GM12878 (cell line): ENCODE measurements at regions not wholly inside any gene's neighbourhood (a gene's known extent, or its start where the extent isn't known, plus 50 kb on each side); places are given as distances from the start of the nearest gene placed in this dataset.

ENCODE experiments used
- CBFB ChIP-seq: IDR thresholded peaks from 2 replicates; pipeline ENCODE4 v1.6.1; 2016; ENCODE audit warnings: antibody characterized with exemption, low read depth
- CHD2 ChIP-seq: IDR thresholded peaks from 2 replicates; pipeline ENCODE4 v1.6.1; 2011; ENCODE audit warnings: low read depth, low read length, improper control_type of control experiment, borderline replicate concordance
- DPF2 ChIP-seq: fragments of 450-650 bp; IDR thresholded peaks from 2 replicates; pipeline ENCODE4 v1.6.1; 2017; ENCODE audit warnings: mild to moderate bottlenecking
- EP300 ChIP-seq, 2 experiments: fragments of 150-350 bp in 1 of 2; IDR thresholded peaks; 2 replicates each; pipeline ENCODE4 v1.6.1; 2011 to 2012; ENCODE audit warnings: low read depth in 2 of 2, low read length in 2 of 2, borderline replicate concordance in 1 of 2, improper control_type of control experiment in 1 of 2, inconsistent platforms in 1 of 2; ENCODE audit not compliant: control insufficient read depth in 1 of 2
- IRF4 ChIP-seq: IDR thresholded peaks from 2 replicates; pipeline ENCODE4 v1.6.1; 2011; ENCODE audit warnings: low read depth, low read length
- MEF2A ChIP-seq: IDR thresholded peaks from 2 replicates; pipeline ENCODE4 v1.6.1; 2011; ENCODE audit warnings: low read depth, mild to moderate bottlenecking, low read length, moderate library complexity; ENCODE audit not compliant: insufficient read depth
- MLLT1 ChIP-seq: fragments of 450-650 bp; IDR thresholded peaks from 2 replicates; pipeline ENCODE4 v1.6.1; 2016; ENCODE audit warnings: mild to moderate bottlenecking
- MTA3 ChIP-seq: IDR thresholded peaks from 2 replicates; pipeline ENCODE4 v1.6.1; 2012; ENCODE audit warnings: low read length, inconsistent platforms, borderline replicate concordance
- MYB ChIP-seq: fragments of 150-350 bp; IDR thresholded peaks from 2 replicates; pipeline ENCODE4 v1.6.1; 2014; ENCODE audit warnings: mild to moderate bottlenecking, low read depth, low read length, borderline replicate concordance
- NR2C2 ChIP-seq: IDR thresholded peaks from 2 replicates; pipeline ENCODE4 v1.6.1; 2011; ENCODE audit warnings: borderline replicate concordance, low read depth; ENCODE audit not compliant: control insufficient read depth, insufficient read length
- NRF1 ChIP-seq: conservative IDR thresholded peaks from 2 replicates; pipeline ENCODE4 v1.6.1; 2011; ENCODE audit warnings: mild to moderate bottlenecking, low read depth, low read length, improper control_type of control experiment
- PAX8 ChIP-seq: fragments of 450-650 bp; IDR thresholded peaks from 2 replicates; pipeline ENCODE4 v1.6.1; 2017; ENCODE audit warnings: mild to moderate bottlenecking, moderate library complexity
- REST ChIP-seq: IDR thresholded peaks from 2 replicates; pipeline ENCODE4 v1.6.1; 2012; ENCODE audit warnings: mild to moderate bottlenecking, low read depth, low read length
- SMAD1 ChIP-seq: fragments of 450-650 bp; IDR thresholded peaks from 2 replicates; pipeline ENCODE4 v1.6.1; 2018; ENCODE audit warnings: mild to moderate bottlenecking, low read depth; ENCODE audit not compliant: partially characterized antibody
- TARDBP ChIP-seq: IDR thresholded peaks from 2 replicates; pipeline ENCODE4 v1.6.1; 2016; ENCODE audit warnings: borderline replicate concordance
- TCF3 ChIP-seq: IDR thresholded peaks from 2 replicates; pipeline ENCODE4 v1.6.1; 2012; ENCODE audit warnings: low read depth, mild to moderate bottlenecking, low read length, borderline replicate concordance; ENCODE audit not compliant: insufficient read depth
- WRNIP1 ChIP-seq: IDR thresholded peaks from 2 replicates; pipeline ENCODE4 v1.6.1; 2011; ENCODE audit warnings: low read depth, low read length, improper control_type of control experiment, borderline replicate concordance
- ZNF217 ChIP-seq: fragments of 450-650 bp; IDR thresholded peaks from 2 replicates; pipeline ENCODE4 v1.6.1; 2017; ENCODE audit warnings: antibody characterized with exemption, mild to moderate bottlenecking
- ZNF687 ChIP-seq: fragments of 450-650 bp; IDR thresholded peaks from 2 replicates; pipeline ENCODE4 v1.6.1; 2017; ENCODE audit warnings: mild to moderate bottlenecking, moderate library complexity

GRCh38 chr5:107285772-107286171 lies 385.0 kb downstream of the EFNA5 start (continued):
- no peak; the same call in 1 of the 2 replicates for TF ChIP-seq ZNF687
- TF ChIP-seq EP300 (IDR thresholded peaks at IDR 0.05; ENCODE audit: borderline replicate concordance in 1 of 2, control insufficient read depth in 1 of 2, low read depth in 2 of 2, low read length in 2 of 2) = peak; percentile 62 to 70; a peak in 2 of 4 replicates
- no peak for TF ChIP-seq MEF2A
- TF ChIP-seq ZNF217 = no peak
- TF ChIP-seq CBFB = 0 out of 2 replicates have a peak, but pooled peaks have one; percentile 35
- TF ChIP-seq SMAD1 = no peak
- TF ChIP-seq TARDBP = no peak
- TF ChIP-seq NR2C2 = no peak
- TF ChIP-seq MTA3 = no peak
- TF ChIP-seq WRNIP1 = no peak
- no peak for TF ChIP-seq TCF3
- TF ChIP-seq REST = no peak
- no peak for TF ChIP-seq MYB
- TF ChIP-seq IRF4 = peak; percentile 41; the same call in 1 of the 2 replicates
- no peak for TF ChIP-seq MLLT1
- peak; percentile 79 for TF ChIP-seq DPF2
- TF ChIP-seq CHD2 = no peak
- no peak for TF ChIP-seq NRF1
- no peak for TF ChIP-seq PAX8
